ENCODE measurements at regions not wholly inside any gene's neighbourhood (a gene's known extent, or its start where the extent isn't known, plus 50 kb on each side); places are given as distances from the start of the nearest gene placed in this dataset.
"Not testable (repeated sequence)": the region's sequence is repeated elsewhere in the genome, so short reads cannot be mapped to it uniquely, and the experiment has no call there.

DNA sequence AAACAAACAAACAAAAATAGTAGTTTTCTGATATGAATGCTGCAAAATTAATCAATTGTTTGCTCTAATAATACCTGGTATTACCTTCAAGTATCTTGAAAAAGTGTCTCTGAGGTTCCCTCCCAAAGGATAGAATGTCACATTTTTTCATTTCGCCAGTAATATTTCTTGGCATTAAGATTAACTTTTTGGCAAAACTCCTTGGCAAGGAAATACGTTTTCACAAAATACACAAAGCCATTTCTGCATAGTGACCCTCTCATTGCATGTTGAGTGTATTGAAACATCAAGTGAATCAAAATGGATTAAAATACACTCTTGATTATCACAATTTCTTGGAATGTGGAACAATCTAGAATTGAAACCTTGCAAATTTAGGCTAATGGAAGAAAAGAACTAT is 230.5 kb downstream of the ATPSCKMT start:
- CTCF ChIA-PET: no interaction called here
- POLR2A ChIA-PET: no interaction called here
- TF ChIP-seq, protein P1, sequence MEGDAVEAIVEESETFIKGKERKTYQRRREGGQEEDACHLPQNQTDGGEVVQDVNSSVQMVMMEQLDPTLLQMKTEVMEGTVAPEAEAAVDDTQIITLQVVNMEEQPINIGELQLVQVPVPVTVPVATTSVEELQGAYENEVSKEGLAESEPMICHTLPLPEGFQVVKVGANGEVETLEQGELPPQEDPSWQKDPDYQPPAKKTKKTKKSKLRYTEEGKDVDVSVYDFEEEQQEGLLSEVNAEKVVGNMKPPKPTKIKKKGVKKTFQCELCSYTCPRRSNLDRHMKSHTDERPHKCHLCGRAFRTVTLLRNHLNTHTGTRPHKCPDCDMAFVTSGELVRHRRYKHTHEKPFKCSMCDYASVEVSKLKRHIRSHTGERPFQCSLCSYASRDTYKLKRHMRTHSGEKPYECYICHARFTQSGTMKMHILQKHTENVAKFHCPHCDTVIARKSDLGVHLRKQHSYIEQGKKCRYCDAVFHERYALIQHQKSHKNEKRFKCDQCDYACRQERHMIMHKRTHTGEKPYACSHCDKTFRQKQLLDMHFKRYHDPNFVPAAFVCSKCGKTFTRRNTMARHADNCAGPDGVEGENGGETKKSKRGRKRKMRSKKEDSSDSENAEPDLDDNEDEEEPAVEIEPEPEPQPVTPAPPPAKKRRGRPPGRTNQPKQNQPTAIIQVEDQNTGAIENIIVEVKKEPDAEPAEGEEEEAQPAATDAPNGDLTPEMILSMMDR (IDR thresholded peaks at IDR 0.05; ENCODE audit: control extremely low read depth, extremely low read depth, low read depth, missing control alignments): no peak
- DNase-seq (ENCODE audit: extremely low spot score): no peak

DNA sequence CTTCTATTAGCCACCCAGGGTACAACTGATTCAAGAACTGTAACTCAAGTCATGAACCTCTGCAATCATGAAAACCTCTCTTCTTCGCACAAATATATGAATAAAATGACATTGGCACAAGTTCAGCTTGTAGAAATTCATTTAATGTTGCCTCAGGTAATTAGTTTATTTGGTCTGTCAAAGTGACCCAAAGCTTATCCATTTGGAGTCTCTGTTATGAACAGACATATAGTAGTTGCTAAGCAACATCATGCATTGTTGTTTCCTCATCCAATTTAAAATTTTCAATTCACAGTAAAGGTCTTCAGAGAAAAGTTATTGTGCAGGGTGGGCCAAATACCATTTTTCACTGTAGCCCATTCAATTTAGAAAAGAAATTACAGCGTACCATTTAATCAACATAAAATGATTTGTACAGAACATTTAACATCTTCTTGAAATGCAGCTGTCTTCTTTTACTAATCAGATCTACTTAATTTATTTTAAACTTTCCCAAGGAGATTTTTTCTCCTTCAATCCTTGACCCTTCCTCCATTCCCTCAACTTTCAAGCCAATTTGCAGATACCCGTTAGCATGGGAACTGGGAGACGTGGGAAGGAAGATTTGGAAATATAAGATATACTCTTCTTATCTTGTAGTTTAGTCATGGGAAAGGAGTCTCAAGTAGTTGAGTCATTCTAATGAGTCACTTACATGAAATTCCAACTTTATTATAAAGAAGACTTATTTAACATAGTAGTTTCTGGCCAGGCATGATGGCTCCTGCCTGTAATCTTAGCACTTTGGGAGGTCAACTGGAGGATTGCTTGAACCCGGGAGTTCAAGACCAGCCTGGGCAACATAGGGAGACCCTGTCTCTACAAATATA is 231.3 kb downstream of the ATPSCKMT start:
- ChIA-PET POLR2A (no interaction called here), CTCF (interaction anchor here (0.7 kb wide), 1 partner anchor 11 kb away, joined by 3 read pairs; no protein-coding TSS in a partner anchor)
- TF ChIP-seq, protein P1 (IDR thresholded peaks at IDR 0.05; ENCODE audit: control extremely low read depth, extremely low read depth, low read depth, missing control alignments): no peak
- DNase-seq (ENCODE audit: extremely low spot score): no peak

DNA sequence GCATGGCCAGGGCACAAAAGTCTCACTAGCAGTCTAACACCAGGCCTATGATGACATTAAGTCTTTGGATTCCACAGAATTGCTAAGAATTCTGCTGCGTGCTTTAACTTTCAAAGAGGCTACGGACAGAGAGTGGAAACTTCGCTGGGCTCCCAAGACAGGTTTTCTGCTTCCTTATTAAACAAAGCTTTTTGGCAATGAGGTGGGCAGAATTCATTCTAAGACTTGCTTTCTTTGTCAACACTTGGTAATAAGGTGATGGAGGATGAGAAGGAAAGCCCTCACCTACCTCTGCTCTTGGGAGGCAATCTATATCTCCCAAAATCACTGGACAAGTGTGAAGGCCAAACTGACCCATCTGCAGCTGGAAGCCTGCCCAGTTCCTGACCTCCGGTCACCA is 231.9 kb downstream of the ATPSCKMT start:
- DNase-seq (ENCODE audit: extremely low spot score): no peak
- CTCF ChIA-PET: interaction anchor here (0.7 kb wide), 1 partner anchor 11 kb away, joined by 3 read pairs; no protein-coding TSS in a partner anchor
- TF ChIP-seq, protein P1 (IDR thresholded peaks at IDR 0.05; ENCODE audit: control extremely low read depth, extremely low read depth, low read depth, missing control alignments): no peak
- POLR2A ChIA-PET: no interaction called here

DNA sequence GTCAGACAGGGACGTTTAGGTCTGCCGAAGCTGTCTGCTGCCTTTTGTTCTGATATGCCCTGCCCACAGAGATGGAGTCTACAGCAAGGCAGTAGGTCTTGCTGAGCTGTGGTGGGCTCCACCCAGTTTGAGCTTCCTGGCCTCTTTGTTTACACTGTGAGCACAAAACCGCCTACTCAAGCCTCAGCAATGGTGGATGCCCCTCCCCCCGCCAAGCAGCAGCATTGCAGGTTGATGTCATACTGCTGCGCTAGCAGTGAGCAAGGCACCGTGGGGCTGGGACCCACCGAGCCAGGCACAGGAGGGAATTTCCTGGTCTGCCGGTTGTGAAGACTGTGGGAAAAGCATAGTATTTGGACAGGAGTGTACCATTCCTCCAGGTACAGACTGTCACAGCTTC is 233.1 kb downstream of the ATPSCKMT start:
- CTCF ChIA-PET; DNase-seq (ENCODE audit: extremely low spot score); POLR2A ChIA-PET: not testable (repeated sequence)

DNA sequence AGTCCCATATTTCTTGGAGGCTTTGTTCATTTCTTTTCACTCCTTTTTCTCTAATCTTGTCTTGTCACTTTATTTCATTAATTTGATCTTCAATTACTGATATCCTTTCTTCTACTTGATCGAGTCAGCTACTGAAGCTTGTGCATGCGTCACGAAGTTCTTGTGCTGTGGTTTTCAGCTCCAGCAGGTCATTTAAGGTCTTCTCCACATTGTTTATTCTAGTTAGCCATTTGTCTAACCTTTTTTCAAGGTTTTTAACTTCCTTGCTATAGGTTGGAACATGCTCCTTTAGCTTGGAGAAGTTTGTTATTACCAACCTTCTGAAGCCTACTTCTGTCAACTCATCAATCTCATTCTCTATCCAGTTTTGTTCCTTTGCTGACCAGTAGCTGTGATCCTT is 234.0 kb downstream of the ATPSCKMT start:
- DNase-seq (ENCODE audit: extremely low spot score); CTCF ChIA-PET; POLR2A ChIA-PET: not testable (repeated sequence)

DNA sequence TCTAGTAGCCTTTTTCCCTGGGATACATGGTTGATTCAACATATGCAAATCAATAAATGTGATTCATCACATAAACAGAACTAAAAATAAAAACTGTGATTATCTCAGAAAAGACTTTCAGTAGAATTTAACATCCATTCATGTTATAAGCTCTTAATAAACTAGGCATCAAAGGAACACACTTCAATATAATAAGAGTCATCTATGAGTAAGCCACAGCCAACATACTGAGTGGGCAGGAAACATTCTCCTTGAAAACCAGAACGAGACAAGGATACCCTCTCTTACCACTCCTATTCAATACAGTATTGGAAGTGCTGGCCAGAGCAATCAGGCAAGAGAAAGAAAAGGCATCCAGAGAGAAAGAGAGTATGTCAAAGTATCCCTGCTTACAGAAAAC is 239.9 kb downstream of the ATPSCKMT start:
- TF ChIP-seq, protein P1 (IDR thresholded peaks at IDR 0.05; ENCODE audit: control extremely low read depth, extremely low read depth, low read depth, missing control alignments): no peak
- POLR2A ChIA-PET: no interaction called here
- CTCF ChIA-PET: no interaction called here
- DNase-seq (ENCODE audit: extremely low spot score): no peak

DNA sequence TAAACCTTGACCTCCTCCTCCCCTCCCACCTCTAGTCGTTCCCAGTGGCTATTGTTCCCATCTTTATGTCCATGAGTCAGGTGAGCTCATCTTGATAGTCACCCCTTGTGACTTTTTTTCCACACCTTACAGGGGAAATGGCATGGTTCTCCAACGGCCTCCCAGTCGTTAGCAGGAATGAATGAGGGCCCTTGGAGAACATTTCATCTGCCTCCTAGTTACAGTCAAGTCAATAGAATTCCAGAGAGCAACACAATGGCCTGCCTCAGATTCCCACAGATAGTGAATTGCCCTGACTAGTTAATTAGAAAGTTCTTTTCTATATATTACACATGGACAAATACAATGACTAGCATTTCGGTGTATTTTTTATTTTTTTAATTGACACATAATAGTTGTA is 262.6 kb downstream of the ATPSCKMT start:
- ChIA-PET POLR2A (no interaction called here), CTCF (no interaction called here)

More for the DNA sequence above, 262.6 kb downstream of the ATPSCKMT start:
- TF ChIP-seq, protein P1 (IDR thresholded peaks at IDR 0.05; ENCODE audit: control extremely low read depth, extremely low read depth, low read depth, missing control alignments): no peak
- no peak for DNase-seq (ENCODE audit: extremely low spot score)
